ENCODE measurements at regions not wholly inside any gene's neighbourhood (a gene's known extent, or its start where the extent isn't known, plus 50 kb on each side); places are given as distances from the start of the nearest gene placed in this dataset.
"Not testable (repeated sequence)": the region's sequence is repeated elsewhere in the genome, so short reads cannot be mapped to it uniquely, and the experiment has no call there.

- H3K36me3 Mint-ChIP-seq, result peaks cover 3% of the 10 kb centered on the region
- peaks cover 11% of the 10 kb centered on the region for H3K4me1 Mint-ChIP-seq
- no peak overlapping the region for H3K4me3 Mint-ChIP-seq
- no peak overlapping the region for H3K27ac Mint-ChIP-seq
- H3K9me3 Mint-ChIP-seq, result peaks cover 6% of the 10 kb centered on the region
- H3K27me3 Mint-ChIP-seq, result no peaks in the 10 kb centered on the region
Observed at GRCh38 chr2:111623380-111623779, 260.6 kb downstream of the ANAPC1 start.

- no peaks in the 10 kb centered on the region for H3K27me3 Mint-ChIP-seq
- no peak overlapping the region for H3K27ac Mint-ChIP-seq
- H3K36me3 Mint-ChIP-seq, result peaks cover 7% of the 10 kb centered on the region
- H3K4me1 Mint-ChIP-seq, result peaks cover 11% of the 10 kb centered on the region
- H3K4me3 Mint-ChIP-seq, result no peak overlapping the region
- H3K9me3 Mint-ChIP-seq, result peaks cover 13% of the 10 kb centered on the region
Observed at GRCh38 chr2:111624411-111625156, 259.4 kb downstream of the ANAPC1 start.

GRCh38 chr2:111625157-111625537, 258.8 kb downstream of the ANAPC1 start:
- not testable (repeated sequence) for H3K36me3 Mint-ChIP-seq, H3K4me3 Mint-ChIP-seq, H3K27me3 Mint-ChIP-seq, H3K27ac Mint-ChIP-seq
- H3K4me1 Mint-ChIP-seq, result peaks cover 11% of the 10 kb centered on the region
- peaks cover 13% of the 10 kb centered on the region for H3K9me3 Mint-ChIP-seq

- peak overlapping the region; percentile 32 for H3K27ac Mint-ChIP-seq
- no peaks in the 10 kb centered on the region for H3K27me3 Mint-ChIP-seq
- peaks cover 7% of the 10 kb centered on the region for H3K36me3 Mint-ChIP-seq
- H3K9me3 Mint-ChIP-seq, result peaks cover 13% of the 10 kb centered on the region
- H3K4me1 Mint-ChIP-seq, result peaks cover 11% of the 10 kb centered on the region
- H3K4me3 Mint-ChIP-seq, result no peak overlapping the region
Observed at GRCh38 chr2:111626037-111626864, 257.7 kb downstream of the ANAPC1 start.

GRCh38 chr2:111626865-111627163, 257.2 kb downstream of the ANAPC1 start:
- Mint-ChIP-seq H3K9me3 (peaks cover 13% of the 10 kb centered on the region), H3K4me3 (no peak overlapping the region)

GRCh38 chr2:111627256-111627655, 256.7 kb downstream of the ANAPC1 start:
- H3K4me3 Mint-ChIP-seq, result no peak overlapping the region
- no peak overlapping the region for H3K27ac Mint-ChIP-seq
- H3K9me3 Mint-ChIP-seq, result peaks cover 13% of the 10 kb centered on the region
- peaks cover 11% of the 10 kb centered on the region for H3K4me1 Mint-ChIP-seq
- H3K36me3 Mint-ChIP-seq, result peaks cover 7% of the 10 kb centered on the region
- no peaks in the 10 kb centered on the region for H3K27me3 Mint-ChIP-seq

More at GRCh38 chr2:111626865-111627163, 257.2 kb downstream of the ANAPC1 start:
- Mint-ChIP-seq H3K27ac (peak overlapping the region; percentile 32), H3K27me3 (no peaks in the 10 kb centered on the region), H3K36me3 (peaks cover 7% of the 10 kb centered on the region), H3K4me1 (peaks cover 11% of the 10 kb centered on the region)

- Mint-ChIP-seq H3K27me3 (no peaks in the 10 kb centered on the region), H3K27ac (no peak overlapping the region), H3K4me1 (peaks cover 11% of the 10 kb centered on the region), H3K4me3 (no peak overlapping the region), H3K36me3 (peaks cover 7% of the 10 kb centered on the region), H3K9me3 (peaks cover 13% of the 10 kb centered on the region)
Observed at GRCh38 chr2:111628221-111628620, 255.8 kb downstream of the ANAPC1 start.

GRCh38 chr2:111629983-111630382, 254.0 kb downstream of the ANAPC1 start:
- Mint-ChIP-seq H3K27me3 (peaks cover 2% of the 10 kb centered on the region), H3K9me3 (peaks cover 13% of the 10 kb centered on the region), H3K4me1 (peaks cover 11% of the 10 kb centered on the region), H3K27ac (no peak overlapping the region), H3K36me3 (peaks cover 7% of the 10 kb centered on the region), H3K4me3 (no peak overlapping the region)

GRCh38 chr2:111632661-111633060, 251.3 kb downstream of the ANAPC1 start:
- H3K9me3 Mint-ChIP-seq, result peaks cover 23% of the 10 kb centered on the region
- peaks cover 3% of the 10 kb centered on the region for H3K36me3 Mint-ChIP-seq
- H3K4me1 Mint-ChIP-seq, result no peaks in the 10 kb centered on the region
- H3K27me3 Mint-ChIP-seq, result peaks cover 4% of the 10 kb centered on the region
- H3K4me3 Mint-ChIP-seq, result no peak overlapping the region
- no peak overlapping the region for H3K27ac Mint-ChIP-seq

GRCh38 chr2:111633189-111633588, 250.8 kb downstream of the ANAPC1 start:
- Mint-ChIP-seq H3K9me3 (peaks cover 19% of the 10 kb centered on the region), H3K27me3 (peaks cover 4% of the 10 kb centered on the region), H3K4me1 (no peaks in the 10 kb centered on the region), H3K4me3 (no peak overlapping the region), H3K36me3 (peaks cover 3% of the 10 kb centered on the region), H3K27ac (peak overlapping the region; percentile 25)

GRCh38 chr2:111633643-111634042, 250.3 kb downstream of the ANAPC1 start:
- Mint-ChIP-seq H3K4me3 (no peak overlapping the region), H3K36me3 (peaks cover 1% of the 10 kb centered on the region), H3K4me1 (no peaks in the 10 kb centered on the region), H3K9me3 (peaks cover 14% of the 10 kb centered on the region), H3K27ac (no peak overlapping the region), H3K27me3 (peaks cover 4% of the 10 kb centered on the region)

GRCh38 chr2:111634050-111634794, 249.8 kb downstream of the ANAPC1 start:
- Mint-ChIP-seq H3K27me3 (peaks cover 4% of the 10 kb centered on the region), H3K27ac (no peak overlapping the region), H3K4me1 (no peaks in the 10 kb centered on the region), H3K9me3 (peaks cover 9% of the 10 kb centered on the region), H3K36me3 (no peaks in the 10 kb centered on the region), H3K4me3 (no peak overlapping the region)

GRCh38 chr2:111634995-111635538, 248.9 kb downstream of the ANAPC1 start:
- H3K4me1 Mint-ChIP-seq, result no peaks in the 10 kb centered on the region
- H3K27me3 Mint-ChIP-seq, result peaks cover 4% of the 10 kb centered on the region
- no peak overlapping the region for H3K4me3 Mint-ChIP-seq
- no peaks in the 10 kb centered on the region for H3K36me3 Mint-ChIP-seq
- H3K9me3 Mint-ChIP-seq, result peaks cover 9% of the 10 kb centered on the region
- no peak overlapping the region for H3K27ac Mint-ChIP-seq

GRCh38 chr2:111636905-111637304, 247.1 kb downstream of the ANAPC1 start:
- H3K36me3 Mint-ChIP-seq, result no peaks in the 10 kb centered on the region
- no peaks in the 10 kb centered on the region for H3K4me1 Mint-ChIP-seq
- no peak overlapping the region for H3K4me3 Mint-ChIP-seq
- peaks cover 9% of the 10 kb centered on the region for H3K9me3 Mint-ChIP-seq
- H3K27me3 Mint-ChIP-seq, result peaks cover 4% of the 10 kb centered on the region
- H3K27ac Mint-ChIP-seq, result no peak overlapping the region

GRCh38 chr2:111638274-111638877, 245.6 kb downstream of the ANAPC1 start:
- H3K9me3 Mint-ChIP-seq, result peaks cover 9% of the 10 kb centered on the region
- no peaks in the 10 kb centered on the region for H3K36me3 Mint-ChIP-seq
- H3K4me3 Mint-ChIP-seq, result no peak overlapping the region
- no peaks in the 10 kb centered on the region for H3K4me1 Mint-ChIP-seq
- no peak overlapping the region for H3K27ac Mint-ChIP-seq
- H3K27me3 Mint-ChIP-seq, result peaks cover 5% of the 10 kb centered on the region

Data from activated naive CD4-positive, alpha-beta T cell treated with anti-CD3 and anti-CD28 coated beads, Interleukin-2, amount 50 U/mL, for 24 hours (primary cell).